H9 (cell line): ENCODE measurements at regions not wholly inside any gene's neighbourhood (a gene's known extent, or its start where the extent isn't known, plus 50 kb on each side); places are given as distances from the start of the nearest gene placed in this dataset.

Experiments used
- DNase-seq: peaks from one replicate; pipeline ENCODE4 v3.0.0-alpha.2; 2017
- H2AFZ ChIP-seq: one replicate; pipeline ENCODE4 v1.6.1; 2013; ENCODE audit warnings: mild to moderate bottlenecking, low read length, control low read depth, moderate library complexity
- H2AK5ac ChIP-seq: 2 replicates; pipeline ENCODE4 v1.6.1; 2013; ENCODE audit warnings: low read length, control low read depth, mixed read lengths; ENCODE audit not compliant: insufficient read length
- H2BK120ac ChIP-seq: one replicate; pipeline ENCODE4 v1.6.1; 2013; ENCODE audit warnings: low read depth, mild to moderate bottlenecking, low read length, control low read depth, inconsistent platforms; ENCODE audit not compliant: poor library complexity, severe bottlenecking
- H2BK12ac ChIP-seq: 2 replicates; pipeline ENCODE4 v1.6.1; 2013; ENCODE audit warnings: low read length, control low read depth, mixed read lengths, low read depth; ENCODE audit not compliant: insufficient read length
- H2BK15ac ChIP-seq: 2 replicates; pipeline ENCODE4 v1.6.1; 2013; ENCODE audit warnings: low read depth, low read length, control low read depth
- H2BK20ac ChIP-seq: one replicate; pipeline ENCODE4 v1.6.1; 2013; ENCODE audit warnings: low read depth, mild to moderate bottlenecking, low read length, control low read depth, inconsistent platforms; ENCODE audit not compliant: poor library complexity, severe bottlenecking
- H2BK5ac ChIP-seq: 2 replicates; pipeline ENCODE4 v1.6.1; 2013; ENCODE audit warnings: low read length, control low read depth, mixed read lengths; ENCODE audit not compliant: insufficient read length
- H3K14ac ChIP-seq: 2 replicates; pipeline ENCODE4 v1.6.1; 2013; ENCODE audit warnings: low read length, control low read depth; ENCODE audit not compliant: insufficient read depth
- H3K18ac ChIP-seq: 2 replicates; pipeline ENCODE4 v1.6.1; 2013; ENCODE audit warnings: low read depth, mild to moderate bottlenecking, mixed read lengths, low read length, control low read depth; ENCODE audit not compliant: insufficient read length
- H3K23ac ChIP-seq: 2 replicates; pipeline ENCODE4 v1.6.1; 2013; ENCODE audit warnings: low read length, control low read depth, mixed read lengths, low read depth; ENCODE audit not compliant: insufficient read length
- H3K23me2 ChIP-seq: 2 replicates; pipeline ENCODE4 v1.6.1; 2013; ENCODE audit warnings: low read depth, mild to moderate bottlenecking, mixed read lengths, low read length, control low read depth; ENCODE audit not compliant: insufficient read length, poor library complexity, severe bottlenecking
- H3K27ac ChIP-seq: 2 replicates; pipeline ENCODE4 v1.5.1; 2013; ENCODE audit warnings: low read length, control low read depth, mixed read lengths, low read depth; ENCODE audit not compliant: insufficient read length
- H3K27me3 ChIP-seq: 2 replicates; pipeline ENCODE4 v1.6.1; 2013; ENCODE audit warnings: low read length, control low read depth, inconsistent platforms; ENCODE audit not compliant: insufficient read depth
- H3K4ac ChIP-seq: 2 replicates; pipeline ENCODE4 v1.6.1; 2013; ENCODE audit warnings: low read depth, mild to moderate bottlenecking, control low read depth, inconsistent platforms, low read length, moderate library complexity
- H3K4me1 ChIP-seq: 2 replicates; pipeline ENCODE4 v1.6.1; 2013; ENCODE audit warnings: low read length, control low read depth, inconsistent platforms; ENCODE audit not compliant: insufficient read depth
- H3K4me2 ChIP-seq: 2 replicates; pipeline ENCODE4 v1.6.1; 2013; ENCODE audit warnings: low read length, control low read depth, mixed read lengths; ENCODE audit not compliant: insufficient read length, insufficient read depth
- H3K56ac ChIP-seq: 2 replicates; pipeline ENCODE4 v1.6.1; 2013; ENCODE audit warnings: low read depth, mild to moderate bottlenecking, mixed read lengths, low read length, control low read depth; ENCODE audit not compliant: insufficient read length
- H3K79me1 ChIP-seq: 2 replicates; pipeline ENCODE4 v1.6.1; 2013; ENCODE audit warnings: low read depth, mild to moderate bottlenecking, moderate library complexity, low read length, control low read depth, inconsistent platforms; ENCODE audit not compliant: insufficient read depth, poor library complexity, severe bottlenecking
- H3K79me2 ChIP-seq: 2 replicates; pipeline ENCODE4 v1.6.1; 2013; ENCODE audit warnings: low read length, control low read depth, inconsistent platforms; ENCODE audit not compliant: insufficient read depth
- H3K9ac ChIP-seq: 2 replicates; pipeline ENCODE4 v1.6.1; 2013; ENCODE audit warnings: low read length, control low read depth, mixed read lengths; ENCODE audit not compliant: insufficient read length; ENCODE audit errors: extremely low read depth
- H3K9me3 ChIP-seq: one replicate; pipeline ENCODE4 v1.6.1; 2013; ENCODE audit warnings: low read depth, low read length, inconsistent platforms; ENCODE audit not compliant: control insufficient read depth
- H3T11ph ChIP-seq: one replicate; pipeline ENCODE4 v1.6.1; 2013; ENCODE audit warnings: mild to moderate bottlenecking, low read length, control low read depth, inconsistent platforms
- H4K20me1 ChIP-seq: one replicate; pipeline ENCODE4 v1.6.1; 2013; ENCODE audit not compliant: control insufficient read depth, insufficient read length, insufficient read depth
- H4K5ac ChIP-seq: 2 replicates; pipeline ENCODE4 v1.6.1; 2013; ENCODE audit warnings: low read depth, mild to moderate bottlenecking, mixed read lengths, low read length, control low read depth; ENCODE audit not compliant: insufficient read length
- H4K8ac ChIP-seq: replicated peaks from 2 replicates; pipeline ENCODE4 v1.6.1; 2013; ENCODE audit warnings: low read length, control low read depth, mixed read lengths, low read depth; ENCODE audit not compliant: insufficient read length
- H4K91ac ChIP-seq: 2 replicates; pipeline ENCODE4 v1.6.1; 2013; ENCODE audit warnings: low read depth, mild to moderate bottlenecking, moderate library complexity, mixed read lengths, low read length, control low read depth; ENCODE audit not compliant: insufficient read length
- H3K27ac Mint-ChIP-seq, 3 experiments: 2 replicates in 2 of 3; 3 replicates in 1 of 3; pipeline ENCODE4 v1.8.0; 2020 to 2021; ENCODE audit warnings: mixed read lengths in 3 of 3, mild to moderate bottlenecking in 1 of 3, moderate library complexity in 1 of 3
- H3K27me3 Mint-ChIP-seq: 2 replicates; pipeline ENCODE4 v1.8.0; 2021; ENCODE audit warnings: low read depth, mild to moderate bottlenecking, moderate library complexity, mixed read lengths
- H3K36me3 Mint-ChIP-seq, 3 experiments: 2 replicates in 2 of 3; 3 replicates in 1 of 3; pipeline ENCODE4 v1.8.0; 2020 to 2021; ENCODE audit warnings: low read depth in 3 of 3, mixed read lengths in 3 of 3; ENCODE audit not compliant: insufficient read depth in 1 of 3
- H3K4me1 Mint-ChIP-seq, 2 experiments: 2 replicates each; pipeline ENCODE4 v1.8.0; 2020; ENCODE audit warnings: mixed read lengths in 2 of 2
- H3K4me3 Mint-ChIP-seq, 2 experiments: 2 replicates in 1 of 2; 3 replicates in 1 of 2; pipeline ENCODE4 v1.8.0; 2020 to 2021; ENCODE audit warnings: mild to moderate bottlenecking in 2 of 2, mixed read lengths in 2 of 2, moderate library complexity in 1 of 2
- H3K9me3 Mint-ChIP-seq, 2 experiments: 2 replicates in 1 of 2; 3 replicates in 1 of 2; pipeline ENCODE4 v1.8.0; 2020; ENCODE audit warnings: mild to moderate bottlenecking in 2 of 2, mixed read lengths in 2 of 2, moderate library complexity in 1 of 2
- WGBS: extraction: QIAGEN DNeasy Blood & Tissue Kit; methylation state at CpG from one replicate; pipeline ENCODE4 v1.1.7; 2013; ENCODE audit warnings: missing lambda C conversion rate, low lambda C conversion rate, mixed read lengths; ENCODE audit not compliant: insufficient read length; ENCODE audit errors: extremely low coverage; 5-methylcytosine and 5-hydroxymethylcytosine counted together
- TF ChIP-seq, protein P1 (sequence below): fragments of 200-600 bp; sonication (generic); conservative IDR thresholded peaks from 3 replicates; pipeline ENCODE4 v1.8.0; 2021; ENCODE audit warnings: antibody characterized with exemption, mild to moderate bottlenecking

DNA sequence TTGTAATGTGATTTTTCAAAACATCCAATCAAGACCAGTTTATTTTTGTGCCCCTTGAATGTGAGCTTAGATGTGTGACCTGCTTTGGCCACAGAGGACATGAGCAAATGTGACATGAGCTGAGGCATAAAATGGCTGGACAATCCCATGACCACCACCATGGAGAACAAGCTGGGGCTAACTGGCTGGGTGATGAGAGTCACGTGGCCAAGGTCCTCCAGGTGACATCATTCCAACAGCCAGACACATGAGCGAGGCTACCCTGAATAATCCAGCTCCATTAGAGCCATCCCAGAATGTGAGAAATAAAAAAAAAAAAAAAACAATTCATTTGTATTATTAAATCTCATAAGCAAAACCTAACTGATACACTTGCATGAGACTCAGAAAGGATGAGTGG lies 90.4 kb upstream of the LDB2 start:
- Histone ChIP-seq H3K27me3 (no peaks in the 10 kb centered on the region), H4K5ac (no peak overlapping the region), H3K23me2 (no peaks in the 10 kb centered on the region), H4K91ac (no peak overlapping the region), H3K9me3 (no peaks in the 10 kb centered on the region), H3K4ac (no peak overlapping the region), H2BK12ac (no peak overlapping the region), H2BK15ac (no peak overlapping the region), H3K14ac (no peak overlapping the region), H3K23ac (no peak overlapping the region), H2BK120ac (no peak overlapping the region), H3K4me1 (no peaks in the 10 kb centered on the region), H2AFZ (no peak overlapping the region), H4K8ac (no peak overlapping the region), H3K4me2 (no peak overlapping the region), H2BK5ac (no peak overlapping the region), H4K20me1 (no peaks in the 10 kb centered on the region), H2AK5ac (no peak overlapping the region), H3K79me1 (no peaks in the 10 kb centered on the region), H3K18ac (no peak overlapping the region), H2BK20ac (no peak overlapping the region), H3K79me2 (no peaks in the 10 kb centered on the region), H3K27ac (no peak overlapping the region), H3T11ph (no peak overlapping the region), H3K56ac (no peak overlapping the region), H3K9ac (no peak overlapping the region)
- Mint-ChIP-seq H3K36me3 (no peaks in the 10 kb centered on the region), H3K27me3 (no peaks in the 10 kb centered on the region), H3K4me1 (peaks cover 2 to 21% of the 10 kb centered on the region in 2 experiments; a peak in 3 of 4 replicates), H3K4me3 (no peak overlapping the region), H3K9me3 (no peaks in the 10 kb centered on the region), H3K27ac (no peak overlapping the region)
- DNase-seq = peak; percentile 3
- no CpG with 5 or more reads among the region's 2 CpGs for WGBS
- TF ChIP-seq, protein P1, sequence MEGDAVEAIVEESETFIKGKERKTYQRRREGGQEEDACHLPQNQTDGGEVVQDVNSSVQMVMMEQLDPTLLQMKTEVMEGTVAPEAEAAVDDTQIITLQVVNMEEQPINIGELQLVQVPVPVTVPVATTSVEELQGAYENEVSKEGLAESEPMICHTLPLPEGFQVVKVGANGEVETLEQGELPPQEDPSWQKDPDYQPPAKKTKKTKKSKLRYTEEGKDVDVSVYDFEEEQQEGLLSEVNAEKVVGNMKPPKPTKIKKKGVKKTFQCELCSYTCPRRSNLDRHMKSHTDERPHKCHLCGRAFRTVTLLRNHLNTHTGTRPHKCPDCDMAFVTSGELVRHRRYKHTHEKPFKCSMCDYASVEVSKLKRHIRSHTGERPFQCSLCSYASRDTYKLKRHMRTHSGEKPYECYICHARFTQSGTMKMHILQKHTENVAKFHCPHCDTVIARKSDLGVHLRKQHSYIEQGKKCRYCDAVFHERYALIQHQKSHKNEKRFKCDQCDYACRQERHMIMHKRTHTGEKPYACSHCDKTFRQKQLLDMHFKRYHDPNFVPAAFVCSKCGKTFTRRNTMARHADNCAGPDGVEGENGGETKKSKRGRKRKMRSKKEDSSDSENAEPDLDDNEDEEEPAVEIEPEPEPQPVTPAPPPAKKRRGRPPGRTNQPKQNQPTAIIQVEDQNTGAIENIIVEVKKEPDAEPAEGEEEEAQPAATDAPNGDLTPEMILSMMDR = no peak
